ENCODE measurements at regions not wholly inside any gene's neighbourhood (a gene's known extent, or its start where the extent isn't known, plus 50 kb on each side); places are given as distances from the start of the nearest gene placed in this dataset.

- no peak for DNase-seq
Observed at GRCh38 chr10:4687397-4687796, 138.6 kb upstream of the AKR1E2 start.

- DNase-seq: no peak
Observed at GRCh38 chr10:4686644-4686996, 139.4 kb upstream of the AKR1E2 start.

- DNase-seq: no peak
Observed at GRCh38 chr10:4685904-4686643, 139.9 kb upstream of the AKR1E2 start.

- DNase-seq: no peak
Observed at GRCh38 chr10:4685491-4685890, 140.5 kb upstream of the AKR1E2 start.

GRCh38 chr10:4684434-4684833 is 141.6 kb upstream of the AKR1E2 start:
- DNase-seq: no peak

GRCh38 chr10:4683838-4684237 is 142.2 kb upstream of the AKR1E2 start:
- no peak for DNase-seq

GRCh38 chr10:4683137-4683536 is 142.9 kb upstream of the AKR1E2 start:
- no peak for DNase-seq

- DNase-seq: no peak
Observed at GRCh38 chr10:4678951-4679671, 146.9 kb upstream of the AKR1E2 start.

GRCh38 chr10:4678023-4678950 is 147.7 kb upstream of the AKR1E2 start:
- DNase-seq: no peak

- DNase-seq: no peak
Observed at GRCh38 chr10:4677296-4678021, 148.5 kb upstream of the AKR1E2 start.

- no peak for DNase-seq
Observed at GRCh38 chr10:4676566-4676965, 149.4 kb upstream of the AKR1E2 start.

- no peak for DNase-seq
Observed at GRCh38 chr10:4675808-4676207, 150.2 kb upstream of the AKR1E2 start.

GRCh38 chr10:4673279-4674040 is 152.5 kb upstream of the AKR1E2 start:
- no peak for DNase-seq

- no peak for DNase-seq
Observed at GRCh38 chr10:4672201-4672600, 153.8 kb upstream of the AKR1E2 start.

- DNase-seq: no peak
Observed at GRCh38 chr10:4671451-4672145, 154.4 kb upstream of the AKR1E2 start.

- DNase-seq: no peak
Observed at GRCh38 chr10:4670737-4671136, 155.3 kb upstream of the AKR1E2 start.

GRCh38 chr10:4669585-4669984 is 156.4 kb upstream of the AKR1E2 start:
- no peak for DNase-seq

GRCh38 chr10:4663162-4663992 is 162.6 kb upstream of the AKR1E2 start:
- no peak for DNase-seq

GRCh38 chr10:4662576-4663161 is 163.3 kb upstream of the AKR1E2 start:
- DNase-seq: no peak

Data from stimulated activated CD8-positive, alpha-beta memory T cell treated with anti-CD3 and anti-CD28 coated beads, Interleukin-4, amount 100 ng/mL, for 48 hours (primary cell).